G401.6 (cell line): ENCODE measurements at regions not wholly inside any gene's neighbourhood (a gene's known extent, or its start where the extent isn't known, plus 50 kb on each side); places are given as distances from the start of the nearest gene placed in this dataset.
"Not testable (repeated sequence)": the region's sequence is repeated elsewhere in the genome, so short reads cannot be mapped to it uniquely, and the experiment has no call there.

Experiments
- FAIRE-seq: peaks from 2 replicates; lab custom pipeline; 2012; peaks lifted over from hg19 to GRCh38; lab: Jason Lieb, UNC

DNA sequence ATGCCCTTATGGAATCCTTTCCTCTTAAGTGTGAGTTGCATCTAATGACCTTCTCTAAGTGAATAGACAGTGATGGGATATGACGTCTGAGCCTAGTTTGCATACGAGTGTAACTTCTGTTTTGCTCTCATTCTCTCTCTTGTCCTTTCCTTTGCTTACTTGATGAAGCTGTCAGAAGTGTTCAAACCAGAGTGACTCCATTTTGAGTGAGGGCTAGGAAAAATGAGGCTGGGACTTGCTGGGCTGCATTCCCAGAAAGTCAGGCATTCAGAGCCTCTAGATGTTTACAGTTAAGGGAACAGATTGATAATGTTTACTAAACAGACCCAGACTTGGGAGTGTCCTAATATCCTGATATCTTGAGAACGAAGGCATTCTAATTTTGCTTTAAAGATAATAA, 311.2 kb upstream of the SOX4 start:
- not testable (repeated sequence) for FAIRE-seq

DNA sequence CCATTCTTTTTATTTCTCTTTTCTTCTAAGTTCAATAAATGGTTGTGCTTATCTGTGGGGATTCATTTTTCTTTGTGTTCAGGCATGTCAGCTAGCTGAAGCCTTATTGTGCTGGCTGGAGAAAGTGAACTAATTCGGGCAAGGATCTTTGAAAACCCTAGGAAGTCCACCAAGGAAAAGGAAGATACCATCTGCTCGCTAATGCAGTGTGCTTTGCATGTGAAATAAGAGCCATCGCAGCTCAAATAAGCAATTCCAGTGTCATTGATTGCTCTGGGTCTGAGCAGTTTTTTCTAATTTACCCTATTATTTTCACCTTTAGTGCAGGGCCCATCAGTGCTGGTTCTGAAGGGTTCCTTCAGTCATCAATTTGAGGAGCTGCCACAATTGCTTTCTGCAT, 309.4 kb upstream of the SOX4 start:
- no peak for FAIRE-seq

DNA sequence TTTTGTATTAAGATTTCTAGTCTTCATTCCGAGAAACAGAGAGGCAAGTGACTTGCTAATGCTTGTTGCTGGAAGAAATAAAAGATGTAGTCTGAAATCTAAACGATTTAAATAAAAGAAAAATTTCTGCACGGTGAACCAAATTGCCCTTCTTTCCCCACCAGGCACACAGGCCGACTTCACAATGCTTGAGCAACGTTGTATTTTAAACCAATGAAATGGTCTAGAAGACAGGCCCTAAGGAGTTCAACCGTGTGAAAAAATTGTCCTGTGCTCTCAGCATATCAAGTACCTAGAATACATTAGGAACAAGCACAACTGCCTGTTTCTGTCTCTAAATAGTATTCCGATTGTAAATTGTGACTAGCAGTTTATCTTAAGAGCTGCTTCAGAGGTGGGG, 308.8 kb upstream of the SOX4 start:
- FAIRE-seq = no peak

DNA sequence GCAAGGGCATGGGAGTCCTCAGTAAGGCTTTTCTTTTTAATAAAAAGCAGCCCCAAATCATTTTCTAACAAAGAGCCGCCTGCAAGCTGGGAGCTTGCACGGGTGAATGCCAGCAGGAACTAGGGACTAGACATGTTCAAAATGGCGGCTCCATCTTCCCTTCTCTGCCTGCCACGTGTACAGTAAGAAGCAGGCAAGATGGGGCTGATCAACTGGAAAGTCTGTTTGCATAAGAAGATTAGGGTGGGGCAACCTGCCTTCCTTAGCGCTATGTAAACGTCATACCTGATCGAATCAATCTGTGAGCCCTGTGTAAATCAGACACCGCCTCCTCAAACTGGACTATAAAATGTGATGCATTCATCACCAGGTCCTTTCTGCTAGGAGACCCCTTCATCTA, 299.4 kb upstream of the SOX4 start:
- FAIRE-seq = no peak

DNA sequence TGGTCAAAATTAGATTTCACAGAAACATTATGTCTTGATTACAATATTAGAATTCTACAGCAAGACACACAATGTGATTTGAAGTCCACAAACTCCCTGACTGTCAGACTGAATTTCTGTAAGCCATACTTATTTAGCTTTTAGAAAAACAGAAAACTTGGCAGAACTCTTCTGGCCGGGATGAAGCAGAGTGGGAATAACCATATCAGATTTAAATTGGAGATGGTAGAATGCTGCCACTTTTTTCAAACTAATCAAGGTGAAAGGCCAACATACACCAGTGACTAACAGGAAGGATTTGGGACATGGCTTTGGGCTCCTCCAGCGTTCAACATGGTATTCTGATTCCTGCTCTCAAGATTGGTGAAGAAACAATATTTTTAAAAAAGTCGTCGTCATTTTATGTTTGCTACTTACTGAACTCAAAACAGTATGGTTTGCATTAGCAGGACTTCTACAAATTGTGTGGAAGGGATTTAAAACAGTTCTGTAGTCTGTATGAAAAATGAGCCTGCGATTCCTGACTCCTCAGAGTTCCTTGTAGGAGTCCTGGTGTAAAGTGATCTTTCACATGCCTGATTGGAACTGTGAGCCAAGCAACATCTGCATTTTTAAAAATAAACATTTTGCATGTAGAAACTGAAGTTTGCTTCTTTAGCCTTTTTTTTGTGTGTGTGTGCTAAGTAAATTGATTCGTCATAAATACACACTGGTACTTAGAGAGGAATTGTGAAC, 297.9 kb upstream of the SOX4 start:
- FAIRE-seq = no peak

DNA sequence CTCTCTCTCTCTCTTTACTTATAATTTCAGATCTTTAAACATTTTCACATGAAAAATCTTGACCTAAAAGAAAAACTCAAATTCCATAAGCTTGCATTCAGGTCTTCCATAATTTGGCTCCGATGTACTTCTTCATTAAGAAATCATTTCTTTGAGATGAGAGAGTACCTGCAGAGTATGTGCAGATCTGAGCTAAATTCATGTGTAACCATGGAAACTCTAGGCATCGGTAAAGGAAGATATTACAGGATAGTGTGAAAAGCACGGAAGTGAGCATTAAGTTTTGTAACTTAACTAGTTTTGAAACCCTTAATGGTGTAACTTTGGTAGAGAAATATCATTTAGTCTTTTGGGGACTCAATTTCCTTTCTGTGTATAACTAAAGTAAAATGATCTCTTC, 295.9 kb upstream of the SOX4 start:
- no peak for FAIRE-seq

DNA sequence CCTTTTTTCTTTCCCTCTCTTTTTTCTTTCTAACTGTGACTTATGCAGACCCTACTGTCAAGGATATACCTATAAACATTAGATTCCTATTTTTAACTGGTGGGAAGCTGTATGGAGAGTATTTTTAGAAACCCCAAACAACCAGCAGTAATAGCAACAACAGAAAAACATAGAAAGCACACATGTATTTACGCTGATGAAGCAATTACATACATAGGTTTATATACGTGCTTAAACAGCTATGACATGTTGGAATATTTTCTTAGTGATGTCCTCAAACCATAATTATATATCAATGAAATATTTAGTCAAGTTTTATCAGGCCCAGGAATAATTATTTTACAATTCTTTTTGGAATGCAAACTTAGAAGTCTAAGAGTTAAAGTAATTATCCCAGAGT, 294.3 kb upstream of the SOX4 start:
- FAIRE-seq = no peak

DNA sequence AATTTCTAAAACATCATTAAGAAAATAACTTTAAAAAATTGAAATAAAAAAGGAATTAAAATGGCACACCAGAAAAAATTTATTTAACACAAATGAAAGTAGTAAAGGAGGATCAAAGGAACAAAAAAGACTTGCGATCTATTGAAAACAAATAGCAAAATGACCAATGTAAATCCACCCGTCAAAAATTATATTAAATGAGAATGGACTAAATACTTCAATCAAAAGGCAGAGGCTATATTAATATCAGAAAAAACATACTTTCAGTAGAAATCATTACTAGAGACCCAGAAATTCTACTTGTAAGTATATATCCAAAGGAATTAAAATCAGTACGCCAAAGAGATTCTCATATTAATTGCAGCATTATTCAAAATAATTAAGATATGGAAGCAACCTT, 293.1 kb upstream of the SOX4 start:
- FAIRE-seq = peak; percentile 3

DNA sequence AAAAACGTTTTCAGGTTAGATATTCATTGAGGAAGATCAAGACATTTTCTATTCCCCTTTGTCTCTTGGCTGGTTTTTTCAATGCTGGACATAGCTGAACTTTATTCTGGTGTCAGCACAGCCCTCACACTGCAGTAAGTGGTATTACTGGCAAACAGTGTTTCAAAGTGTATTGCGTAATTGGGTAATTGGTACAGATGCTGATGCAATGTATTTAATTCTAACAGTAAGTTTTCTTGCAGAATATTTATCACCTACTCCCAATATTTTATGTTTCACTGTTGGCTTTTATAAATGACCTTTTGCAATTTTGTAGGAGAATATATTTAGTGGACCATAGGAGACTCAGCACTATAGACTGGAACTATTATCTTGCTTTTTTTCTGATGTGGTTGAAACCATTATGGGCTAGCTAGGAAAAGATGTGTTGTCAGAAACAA, 287.6 kb upstream of the SOX4 start:
- no peak for FAIRE-seq

DNA sequence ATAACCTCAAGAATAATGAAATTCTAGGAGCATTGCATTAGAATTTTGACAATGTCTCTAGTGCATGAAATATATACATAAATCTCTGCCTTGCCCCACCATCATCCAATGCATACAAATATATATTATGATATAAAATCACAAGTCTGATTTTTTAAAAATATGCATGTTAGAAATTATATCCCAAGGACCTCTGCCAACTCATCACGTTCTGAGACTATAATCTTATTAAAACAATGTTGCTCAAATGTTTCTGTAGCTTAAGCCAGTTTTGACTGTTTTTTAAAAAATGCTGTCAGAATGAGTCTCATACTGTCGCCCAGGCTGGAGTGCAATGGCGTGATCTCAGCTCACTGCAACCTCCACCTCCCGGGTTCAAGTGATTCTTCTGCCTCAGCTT, 287.0 kb upstream of the SOX4 start:
- FAIRE-seq = no peak

DNA sequence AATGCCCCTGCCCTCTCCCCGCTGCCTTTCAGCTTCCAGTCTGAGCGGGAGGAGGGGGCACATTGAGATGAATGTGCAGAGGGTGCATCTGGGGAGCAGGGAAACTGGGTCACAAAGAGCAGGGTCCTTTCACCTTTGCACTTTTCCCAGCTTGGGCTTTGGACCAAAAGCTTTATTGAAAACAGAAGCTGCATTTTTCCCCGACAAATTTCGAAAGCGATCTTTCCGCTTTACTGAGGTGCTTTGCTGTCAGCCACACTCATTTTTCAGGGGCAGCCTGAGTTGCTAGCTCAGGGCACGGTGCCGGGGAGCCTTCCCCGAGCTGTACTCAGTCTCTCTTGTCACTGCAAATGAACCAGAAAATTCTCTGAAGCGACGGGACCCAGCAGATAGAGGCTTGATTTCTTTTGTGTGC, 283.7 kb upstream of the SOX4 start:
- FAIRE-seq = no peak

DNA sequence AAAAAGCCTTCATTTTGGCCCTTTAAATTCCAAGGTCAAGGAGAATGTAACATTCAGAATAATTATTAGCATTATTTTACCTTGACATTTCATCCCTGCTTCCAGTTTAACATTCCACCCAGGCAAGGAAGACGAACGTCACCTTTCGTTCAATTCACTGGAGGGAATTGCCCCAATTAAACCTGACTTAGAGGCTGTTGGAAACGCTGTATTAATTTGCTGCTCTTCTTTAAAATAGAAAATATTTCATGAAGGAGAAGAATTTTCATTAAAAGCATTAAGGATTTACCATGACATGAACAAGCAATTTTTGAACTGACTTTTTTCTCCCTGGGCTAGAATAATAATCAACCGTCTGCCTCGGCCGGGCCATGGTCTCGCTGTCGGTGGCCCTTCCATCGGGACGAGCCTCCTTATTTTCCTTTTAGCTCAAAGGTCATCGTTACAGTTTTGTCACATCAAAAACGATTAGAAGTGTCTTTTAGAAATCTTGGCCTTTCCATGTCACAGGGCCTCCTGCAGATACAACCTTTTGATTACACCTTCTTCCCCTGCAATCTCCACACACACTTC, 282.9 kb upstream of the SOX4 start:
- FAIRE-seq = no peak

DNA sequence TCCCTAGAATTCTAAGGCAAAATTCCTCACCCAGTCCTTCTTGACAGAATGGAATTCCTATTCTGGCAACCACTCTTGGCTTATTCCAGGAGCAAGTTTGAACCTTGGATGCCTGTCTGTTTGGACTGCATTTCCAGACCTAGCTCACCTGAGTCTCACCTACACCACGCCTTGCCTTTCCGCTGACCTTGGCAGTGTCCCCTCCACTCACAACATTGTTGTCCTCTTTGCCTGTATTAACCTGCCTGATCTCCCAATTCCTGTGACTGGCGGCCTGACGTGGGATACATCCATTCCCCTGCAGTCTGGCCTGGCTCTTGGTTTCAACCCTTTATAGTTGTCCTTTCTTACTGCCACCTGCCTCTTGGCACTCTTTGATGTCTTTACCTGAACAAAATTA, 281.4 kb upstream of the SOX4 start:
- FAIRE-seq = no peak

DNA sequence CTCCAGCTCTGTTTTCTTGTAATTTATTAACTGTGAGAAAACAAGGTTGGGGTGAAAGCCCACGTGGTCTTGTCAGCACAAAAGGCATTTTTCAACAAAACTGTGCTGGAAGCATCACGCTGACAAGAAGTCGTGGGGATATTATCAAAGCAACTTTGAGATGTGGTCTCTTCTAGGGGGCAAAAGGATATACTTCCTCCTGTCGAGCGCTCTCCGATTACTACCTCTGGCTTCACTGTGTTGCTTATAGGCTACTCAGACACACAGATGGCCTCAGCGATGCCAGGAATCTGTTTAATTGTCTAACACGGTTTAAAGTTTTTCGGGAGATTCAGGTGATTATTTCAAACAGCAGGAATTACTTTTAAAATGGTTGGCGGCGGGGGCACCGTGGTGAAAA, 275.9 kb upstream of the SOX4 start:
- no peak for FAIRE-seq

DNA sequence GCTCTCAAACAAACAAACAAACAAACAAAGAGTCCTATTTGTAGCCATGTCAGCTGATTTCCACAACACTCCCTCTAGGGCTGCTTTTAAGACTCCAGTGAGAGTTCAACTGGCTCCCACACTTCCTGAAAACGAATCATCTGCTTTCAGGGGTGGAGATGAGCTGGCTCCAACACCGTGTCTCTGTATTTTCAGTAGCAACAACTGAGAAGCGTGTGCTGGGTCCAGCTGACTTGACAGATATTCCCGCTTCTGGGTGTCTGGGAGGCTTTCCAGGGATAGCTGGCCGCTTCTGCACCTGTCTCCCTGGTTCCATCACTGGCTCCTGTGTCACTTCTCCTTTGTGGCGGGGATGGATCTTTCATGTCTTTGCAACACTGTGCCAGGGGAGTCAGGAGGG, 272.5 kb upstream of the SOX4 start:
- FAIRE-seq = no peak

DNA sequence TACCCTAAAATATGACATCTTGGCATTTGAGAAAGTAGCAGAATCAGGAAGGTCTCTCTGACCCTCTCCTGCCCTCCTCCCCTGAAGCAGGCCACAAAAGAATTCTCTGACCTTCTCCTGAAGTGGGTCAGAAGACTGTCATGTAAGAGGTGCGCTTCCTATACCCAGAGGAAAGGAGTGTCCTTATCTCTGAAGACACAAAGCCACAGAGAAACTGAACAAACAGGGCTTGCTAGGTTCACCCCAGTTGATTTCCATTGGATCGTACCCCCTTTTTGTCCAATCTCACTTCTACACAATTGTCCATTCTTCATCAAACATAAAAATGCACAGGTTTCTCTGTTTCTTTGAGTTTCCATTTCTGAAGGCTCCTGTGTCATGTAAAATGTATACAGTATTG, 272.0 kb upstream of the SOX4 start:
- no peak for FAIRE-seq

DNA sequence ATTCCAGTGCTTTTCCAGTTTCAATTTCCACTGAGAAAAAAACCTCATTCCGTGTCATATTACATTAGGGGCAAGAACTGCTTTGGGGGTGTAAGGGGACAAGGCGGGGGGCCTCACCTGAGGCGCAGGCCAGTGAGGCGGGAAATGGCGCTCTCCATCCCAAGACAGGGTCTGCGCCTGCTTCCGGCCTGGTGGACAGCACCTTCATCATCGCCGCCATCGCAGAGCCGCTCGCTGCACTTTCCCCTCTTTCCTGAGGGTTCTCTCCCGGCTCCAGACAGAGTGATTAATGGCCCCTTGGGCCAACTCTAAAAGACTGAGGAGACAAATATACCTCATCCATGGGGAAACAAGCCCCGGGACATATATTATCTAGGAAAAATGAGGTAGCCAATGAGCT, 270.0 kb upstream of the SOX4 start:
- FAIRE-seq = no peak

DNA sequence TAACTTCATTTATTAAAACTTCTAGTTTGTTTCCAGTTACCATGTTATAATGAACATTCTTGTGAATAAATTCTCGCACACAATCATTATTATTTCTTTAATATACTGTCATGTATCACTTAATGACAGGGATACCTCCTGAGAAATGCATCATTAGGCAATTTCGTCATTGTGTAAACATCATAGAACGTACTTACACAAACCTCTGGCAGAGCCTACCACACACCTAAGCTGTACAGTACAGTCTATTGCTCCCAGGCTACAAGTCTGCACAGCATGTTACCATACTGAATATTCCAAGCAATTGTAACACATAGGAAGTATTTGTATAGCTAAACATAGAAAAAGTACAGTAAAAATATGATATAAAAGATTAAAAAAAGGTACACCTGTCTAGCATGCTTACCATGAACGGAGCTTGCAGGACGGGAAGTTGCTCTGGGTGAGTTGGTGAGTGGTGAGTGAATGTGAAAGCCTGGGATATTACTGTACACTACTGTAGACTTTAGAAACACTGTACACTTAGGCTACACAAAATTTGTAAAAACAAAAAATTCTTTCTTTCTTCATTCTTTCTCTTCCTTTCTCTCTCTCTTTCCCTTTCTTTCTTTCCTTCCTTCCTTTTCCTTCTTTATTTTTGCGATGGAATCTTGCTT, 268.2 kb upstream of the SOX4 start:
- no peak for FAIRE-seq

DNA sequence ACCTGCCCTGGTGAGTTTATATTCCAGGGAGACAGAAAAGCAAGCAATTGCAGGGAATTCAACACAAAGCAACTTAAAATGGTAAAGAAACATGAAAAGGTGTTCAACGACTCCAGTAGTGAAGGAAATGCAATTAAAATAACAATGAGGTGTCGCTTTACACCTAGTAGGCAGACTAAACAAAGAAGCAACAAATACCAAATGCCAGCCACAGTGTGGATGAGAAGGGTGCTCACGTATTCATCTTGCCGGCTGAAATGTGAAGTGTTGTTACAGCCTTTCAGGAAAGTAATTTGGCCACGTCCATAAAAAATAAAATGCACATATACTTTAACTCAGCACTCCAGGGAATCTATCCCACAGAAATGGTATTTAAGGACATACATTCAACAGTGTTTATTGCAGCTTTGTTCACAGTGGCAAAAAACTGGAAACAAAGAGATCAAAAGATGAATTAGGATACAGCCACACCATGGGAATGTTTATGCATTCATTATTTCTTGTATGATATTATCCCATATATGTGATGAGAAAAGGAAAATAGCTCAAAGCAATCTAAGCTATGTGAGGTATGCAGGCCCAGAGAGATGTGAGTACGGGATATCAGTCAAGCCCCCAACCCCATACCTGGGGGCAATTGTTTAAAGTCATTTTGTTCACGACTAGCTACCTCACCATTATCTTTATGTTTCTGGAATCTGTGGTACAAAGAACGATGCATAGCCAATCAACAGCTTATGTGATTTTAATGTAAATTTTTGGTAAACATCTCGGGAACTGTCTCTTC, 266.0 kb upstream of the SOX4 start:
- no peak for FAIRE-seq

DNA sequence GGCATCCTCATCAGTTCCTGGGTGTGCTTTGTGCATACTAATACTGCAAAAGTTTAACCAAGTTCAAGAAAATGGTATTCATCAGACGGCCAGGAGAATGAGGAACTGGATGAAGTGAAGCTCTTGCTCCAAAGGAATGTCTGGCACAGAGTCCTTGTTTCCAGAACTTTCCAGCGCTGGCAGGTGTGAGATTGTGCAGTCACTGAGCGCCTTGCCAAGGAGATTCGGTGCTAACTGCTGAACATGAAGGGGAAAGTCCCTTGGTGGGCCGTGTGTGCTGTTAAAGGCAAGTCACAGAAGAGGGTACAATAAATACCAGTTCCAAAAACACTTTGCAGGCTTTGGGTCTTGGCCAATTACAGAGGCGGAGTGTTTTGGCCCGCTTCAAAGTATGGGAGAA, 262.3 kb upstream of the SOX4 start:
- FAIRE-seq = no peak

DNA sequence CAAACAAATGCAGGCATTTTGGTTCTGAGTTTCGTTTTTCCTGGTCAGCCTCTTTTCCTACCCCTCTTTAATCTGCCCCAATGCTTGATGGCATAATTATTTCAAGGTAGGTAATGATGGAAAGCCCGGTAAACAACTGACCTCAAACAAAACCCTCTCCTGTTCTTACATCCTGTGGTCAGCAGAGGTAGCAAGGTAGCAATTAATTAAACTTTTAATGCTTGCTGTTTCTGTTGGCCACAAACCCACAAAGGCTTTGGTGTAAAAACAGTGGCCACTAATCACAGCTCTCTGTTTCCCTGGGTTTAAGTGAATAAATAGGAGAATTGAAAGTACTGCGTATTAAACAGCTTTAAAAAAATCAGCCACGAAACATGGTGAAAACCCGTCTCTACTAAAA, 261.5 kb upstream of the SOX4 start:
- no peak for FAIRE-seq

DNA sequence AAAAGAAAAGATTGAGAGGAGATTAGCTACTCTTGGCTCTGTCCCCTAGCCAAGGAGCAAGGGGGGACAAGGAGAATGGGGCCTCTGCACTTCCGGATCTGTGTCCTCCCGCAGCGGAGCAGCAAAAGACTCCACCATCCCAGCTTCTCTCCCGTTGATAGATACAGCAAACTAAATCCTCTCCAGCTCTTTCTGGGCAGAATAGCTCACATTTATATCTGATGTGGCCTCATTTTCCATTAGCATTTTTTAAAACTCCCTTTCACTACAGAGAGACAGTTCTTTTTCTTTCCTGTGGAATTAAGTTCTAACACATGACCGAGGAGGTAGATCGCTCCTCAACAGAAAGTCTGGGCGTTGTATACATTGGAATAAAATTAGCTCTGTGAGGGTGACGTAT, 260.9 kb upstream of the SOX4 start:
- FAIRE-seq = no peak

DNA sequence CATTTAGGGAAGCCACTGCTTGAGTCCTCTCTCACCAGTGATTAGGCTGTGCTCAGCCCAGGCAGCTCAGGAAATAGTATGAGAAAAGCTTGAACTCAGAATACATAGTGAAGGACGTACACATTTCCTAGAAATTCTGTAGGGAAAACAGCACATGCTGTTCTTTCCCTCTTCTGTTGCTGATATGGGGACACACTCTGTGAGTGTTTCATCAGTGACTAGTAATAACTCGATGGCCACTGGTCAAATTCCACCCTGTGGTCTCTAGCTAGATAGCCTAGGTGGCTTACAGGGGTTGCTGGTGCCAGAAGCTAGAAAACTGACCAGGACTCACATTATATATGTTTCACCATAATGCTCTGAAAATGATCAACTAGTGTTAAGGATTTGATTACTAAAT, 259.8 kb upstream of the SOX4 start:
- no peak for FAIRE-seq
